ENCODE measurements at regions not wholly inside any gene's neighbourhood (a gene's known extent, or its start where the extent isn't known, plus 50 kb on each side); places are given as distances from the start of the nearest gene placed in this dataset.

GRCh38 chr2:12005886-12006681 is 259.7 kb downstream of the LPIN1 start:
- TF ChIP-seq CTCF (IDR thresholded peaks at IDR 0.05) (no peak), POLR2A (IDR thresholded peaks at IDR 0.05) (no peak)
